NCI-H2227 treated with DMSO at 0.1 percent for 48 hours (cell line): ENCODE measurements at regions not wholly inside any gene's neighbourhood (a gene's known extent, or its start where the extent isn't known, plus 50 kb on each side); places are given as distances from the start of the nearest gene placed in this dataset.
"Not testable (repeated sequence)": the region's sequence is repeated elsewhere in the genome, so short reads cannot be mapped to it uniquely, and the experiment has no call there.

ENCODE experiments used
- DNase-seq: peaks from one replicate; lab custom pipeline; 2025; lab: John Stamatoyannopoulos, UW

GRCh38 chr12:5310151-5310550, 121.8 kb upstream of the NTF3 start:
- DNase-seq: no peak

GRCh38 chr12:5317556-5317955, 114.4 kb upstream of the NTF3 start:
- no peak for DNase-seq

- no peak for DNase-seq
Measured at GRCh38 chr12:5318874-5319273, 113.0 kb upstream of the NTF3 start.

GRCh38 chr12:5328669-5329517, 103.0 kb upstream of the NTF3 start:
- DNase-seq: no peak

- no peak for DNase-seq
Measured at GRCh38 chr12:5332551-5332950, 99.4 kb upstream of the NTF3 start.

- no peak for DNase-seq
Measured at GRCh38 chr12:5333096-5333495, 98.8 kb upstream of the NTF3 start.

GRCh38 chr12:5335069-5335468, 96.8 kb upstream of the NTF3 start:
- no peak for DNase-seq

- DNase-seq: not testable (repeated sequence)
Measured at GRCh38 chr12:5341086-5341485, 90.8 kb upstream of the NTF3 start.

GRCh38 chr12:5343711-5344110, 88.2 kb upstream of the NTF3 start:
- DNase-seq: no peak

- no peak for DNase-seq
Measured at GRCh38 chr12:5344131-5344530, 87.8 kb upstream of the NTF3 start.

- no peak for DNase-seq
Measured at GRCh38 chr12:5345534-5345933, 86.4 kb upstream of the NTF3 start.

GRCh38 chr12:5348057-5348456, 83.9 kb upstream of the NTF3 start:
- DNase-seq: no peak

- no peak for DNase-seq
Measured at GRCh38 chr12:5348491-5348890, 83.4 kb upstream of the NTF3 start.

GRCh38 chr12:5364036-5364770, 67.7 kb upstream of the NTF3 start:
- peak; percentile 85 for DNase-seq

- no peak for DNase-seq
Measured at GRCh38 chr12:5369298-5369697, 62.6 kb upstream of the NTF3 start.

- DNase-seq: no peak
Measured at GRCh38 chr12:5371631-5372030, 60.3 kb upstream of the NTF3 start.

GRCh38 chr12:5374713-5375112, 57.2 kb upstream of the NTF3 start:
- DNase-seq: no peak

- DNase-seq: no peak
Measured at GRCh38 chr12:5375547-5376295, 56.2 kb upstream of the NTF3 start.

- DNase-seq: no peak
Measured at GRCh38 chr12:5376591-5377207, 55.2 kb upstream of the NTF3 start.

- no peak for DNase-seq
Measured at GRCh38 chr12:5377997-5378592, 53.8 kb upstream of the NTF3 start.

- DNase-seq: no peak
Measured at GRCh38 chr12:5379749-5380496, 52.0 kb upstream of the NTF3 start.
